Naive thymus-derived CD4-positive, alpha-beta T cell (primary cell): ENCODE measurements at regions not wholly inside any gene's neighbourhood (a gene's known extent, or its start where the extent isn't known, plus 50 kb on each side); places are given as distances from the start of the nearest gene placed in this dataset.
A peak's percentile ranks its signal among the peaks of the same experiment; 100 is the strongest.
"Not testable (repeated sequence)": the region's sequence is repeated elsewhere in the genome, so short reads cannot be mapped to it uniquely, and the experiment has no call there.

Source experiments
- ATAC-seq: fragments of 150-1000 bp; cut with Tn5 transposase; 2 replicates; pipeline ENCODE4 v1.10.0; 2021; ENCODE audit warnings: mild to moderate bottlenecking, moderate library complexity
- CTCF ChIA-PET: fragments of 350-600 bp; sonication (Branson Sonifier 250); formaldehyde crosslinking; loops from one replicate; lab custom pipeline; 2021; ENCODE audit warnings: antibody characterized with exemption; lab: Charles Lee
- POLR2A ChIA-PET: fragments of 350-600 bp; sonication (Branson Sonifier 250); formaldehyde crosslinking; loops from one replicate; lab custom pipeline; 2021; ENCODE audit warnings: antibody characterized with exemption, inconsistent platforms; lab: Charles Lee
- DNase-seq, 9 donors: peaks; one replicate each; pipeline versions ENCODE4 v3.0.0 to v3.0.0-alpha.2; 2020 to 2022; ENCODE audit warnings: mixed read lengths in 1 of 9
- H3K27ac ChIP-seq: one replicate; pipeline ENCODE4 v1.7.0; 2013; ENCODE audit warnings: mild to moderate bottlenecking, low read depth, low read length, moderate library complexity
- H3K27me3 ChIP-seq, 2 donors: one replicate each; pipeline ENCODE4 v1.7.0; 2013; ENCODE audit warnings: low read length in 2 of 2, mild to moderate bottlenecking in 2 of 2, moderate library complexity in 2 of 2; ENCODE audit not compliant: control insufficient read depth in 2 of 2, insufficient read depth in 2 of 2
- H3K36me3 ChIP-seq, 3 experiments: 1 replicate in 2 of 3; 2 replicates in 1 of 3; pipeline ENCODE4 v1.7.0; 2013; ENCODE audit warnings: low read length in 3 of 3, mild to moderate bottlenecking in 3 of 3, moderate library complexity in 1 of 3; ENCODE audit not compliant: insufficient read depth in 3 of 3, control insufficient read depth in 2 of 3
- H3K4me1 ChIP-seq, 2 donors: one replicate each; pipeline ENCODE4 v1.7.0; 2013; ENCODE audit warnings: low read length in 2 of 2, mild to moderate bottlenecking in 2 of 2, moderate library complexity in 1 of 2; ENCODE audit not compliant: control insufficient read depth in 2 of 2, insufficient read depth in 2 of 2
- H3K4me3 ChIP-seq: 2 replicates; pipeline ENCODE4 v1.7.0; 2013; ENCODE audit warnings: mild to moderate bottlenecking, low read length
- H3K9me3 ChIP-seq, 3 experiments: 1 replicate in 2 of 3; 2 replicates in 1 of 3; pipeline ENCODE4 v1.7.0; 2013; ENCODE audit warnings: low read length in 3 of 3; ENCODE audit not compliant: control insufficient read depth in 2 of 3
- H3K27ac Mint-ChIP-seq, 9 donors: one replicate each; pipeline ENCODE4 v1.8.0; 2020 to 2022; ENCODE audit warnings: mixed read lengths in 9 of 9, mild to moderate bottlenecking in 8 of 9, moderate library complexity in 5 of 9, inconsistent platforms in 2 of 9
- H3K27me3 Mint-ChIP-seq, 5 donors: one replicate each; pipeline ENCODE4 v1.8.0; 2021 to 2022; ENCODE audit warnings: mixed read lengths in 5 of 5, mild to moderate bottlenecking in 1 of 5
- H3K36me3 Mint-ChIP-seq, 5 donors: one replicate each; pipeline ENCODE4 v1.8.0; 2020 to 2022; ENCODE audit warnings: mixed read lengths in 5 of 5, mild to moderate bottlenecking in 3 of 5, inconsistent platforms in 1 of 5
- H3K4me1 Mint-ChIP-seq, 7 donors: one replicate each; pipeline ENCODE4 v1.8.0; 2020 to 2022; ENCODE audit warnings: mixed read lengths in 7 of 7, mild to moderate bottlenecking in 3 of 7, inconsistent platforms in 1 of 7
- H3K4me3 Mint-ChIP-seq, 10 donors: one replicate each; pipeline ENCODE4 v1.8.0; 2020 to 2022; ENCODE audit warnings: mild to moderate bottlenecking in 10 of 10, mixed read lengths in 10 of 10, moderate library complexity in 6 of 10, inconsistent platforms in 2 of 10
- H3K9me3 Mint-ChIP-seq, 11 donors: one replicate each; pipeline ENCODE4 v1.8.0; 2020 to 2022; ENCODE audit warnings: mixed read lengths in 11 of 11, mild to moderate bottlenecking in 4 of 11, inconsistent platforms in 1 of 11, moderate library complexity in 1 of 11
- intact Hi-C, 2 donors: fragments of 100-400 bp; cut with micrococcal nuclease; formaldehyde crosslinking; loops; one replicate each; pipeline ENCODE4 v1.15.1; 2023

DNA sequence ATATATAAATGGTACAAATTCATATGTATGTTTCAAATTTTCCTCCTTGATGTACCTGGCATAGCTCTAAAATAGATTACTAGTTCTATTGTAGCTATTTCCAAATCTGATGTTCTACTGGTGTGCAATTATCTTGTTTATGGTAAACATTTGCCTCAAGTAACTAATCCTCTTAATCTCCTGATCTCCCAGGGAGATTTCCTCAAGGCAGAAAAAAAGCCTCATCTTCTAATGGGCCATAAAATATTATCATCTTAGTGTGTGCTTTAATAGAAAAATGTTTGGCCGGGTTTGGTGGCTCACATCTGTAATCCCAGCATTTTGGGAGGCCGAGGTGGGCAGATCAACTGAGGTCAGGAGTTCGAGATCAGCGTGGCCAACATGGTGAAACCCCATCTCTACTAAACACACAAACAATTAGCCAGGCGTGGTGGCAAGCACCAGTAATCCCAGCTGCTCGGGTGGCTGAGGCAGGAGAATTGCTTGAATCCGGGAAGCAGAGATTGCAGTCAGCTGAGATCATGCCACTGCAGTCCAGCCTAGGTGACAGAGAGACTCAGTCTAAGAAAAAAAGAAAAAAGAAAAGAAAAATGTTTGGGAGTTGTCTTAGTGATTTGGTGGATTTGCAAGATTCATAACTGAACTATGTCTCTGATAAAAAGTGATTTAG lies 498.9 kb upstream of the SLITRK5 start:
- ATAC-seq = no peak
- H3K4me1 Mint-ChIP-seq = no peaks in the 10 kb centered on the region

DNA sequence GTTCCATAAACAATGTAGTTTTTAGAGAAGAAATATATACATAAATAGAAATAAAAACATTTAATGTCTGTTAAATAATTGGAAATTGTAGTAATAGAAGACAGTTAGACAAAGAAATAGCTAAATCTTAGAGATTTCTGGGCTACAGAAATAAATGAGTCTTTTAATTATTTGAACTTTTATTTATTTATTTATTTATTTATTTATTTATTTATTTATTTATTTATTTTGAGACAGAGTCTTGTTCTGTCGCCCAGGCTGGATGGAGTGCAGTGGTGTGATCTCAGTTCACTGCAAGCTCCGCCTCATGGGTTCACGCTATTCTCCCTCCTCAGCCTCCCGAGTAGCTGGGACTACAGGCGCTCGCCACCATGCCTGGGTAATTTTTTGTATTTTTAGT lies 486.0 kb upstream of the SLITRK5 start:
- H3K4me1 Mint-ChIP-seq, H3K36me3 Mint-ChIP-seq, H3K9me3 ChIP-seq, H3K4me1 ChIP-seq, H3K4me3 ChIP-seq, DNase-seq, H3K4me3 Mint-ChIP-seq, H3K27ac Mint-ChIP-seq, H3K27me3 ChIP-seq, H3K36me3 ChIP-seq, H3K9me3 Mint-ChIP-seq, H3K27ac ChIP-seq, H3K27me3 Mint-ChIP-seq, intact Hi-C loops, ATAC-seq, POLR2A ChIA-PET: not testable (repeated sequence)
- CTCF ChIA-PET = interaction anchor here (0.7 kb wide), 1 partner anchor 670 kb away, joined by 3 read pairs; no protein-coding TSS in a partner anchor

More for the DNA sequence above, 498.9 kb upstream of the SLITRK5 start:
- intact Hi-C loops = no loop called here
- no peaks in the 10 kb centered on the region for H3K27me3 ChIP-seq
- no peaks in the 10 kb centered on the region for H3K9me3 ChIP-seq
- no peak overlapping the region for H3K4me3 Mint-ChIP-seq
- H3K9me3 Mint-ChIP-seq = peaks cover 0 to 8% (median 5%) of the 10 kb centered on the region in 11 donors
- H3K4me1 ChIP-seq = no peaks in the 10 kb centered on the region
- no peak overlapping the region for H3K27ac ChIP-seq
- H3K27ac Mint-ChIP-seq = no peak overlapping the region
- POLR2A ChIA-PET = no interaction called here
- DNase-seq = no peak
- CTCF ChIA-PET = no interaction called here
- no peak overlapping the region for H3K4me3 ChIP-seq
- no peaks in the 10 kb centered on the region for H3K36me3 ChIP-seq
- no peaks in the 10 kb centered on the region for H3K27me3 Mint-ChIP-seq
- H3K36me3 Mint-ChIP-seq = no peaks in the 10 kb centered on the region

DNA sequence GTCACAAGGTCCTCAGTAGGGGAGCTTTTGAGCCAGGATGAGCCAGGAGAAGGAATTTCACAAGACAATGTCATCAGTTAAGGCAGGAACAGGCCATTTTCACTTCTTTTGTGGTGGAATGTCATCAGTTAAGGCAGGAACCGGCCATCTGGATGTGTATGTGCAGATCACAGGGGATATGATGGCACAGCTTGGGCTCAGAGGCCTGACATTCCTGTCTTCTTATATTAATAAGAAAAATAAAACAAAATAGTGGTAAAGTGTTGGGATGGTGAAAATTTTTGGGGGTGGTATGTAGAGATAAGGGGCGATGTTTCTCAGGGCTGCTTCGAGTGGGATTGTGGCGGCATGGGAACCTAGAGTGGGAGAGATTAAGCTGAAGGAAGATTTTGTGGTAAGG lies 484.5 kb upstream of the SLITRK5 start:
- H3K27ac ChIP-seq, H3K9me3 ChIP-seq, DNase-seq, H3K27me3 Mint-ChIP-seq, H3K4me1 Mint-ChIP-seq, H3K27ac Mint-ChIP-seq, POLR2A ChIA-PET, H3K4me3 Mint-ChIP-seq, intact Hi-C loops, H3K36me3 ChIP-seq, H3K36me3 Mint-ChIP-seq, H3K27me3 ChIP-seq, H3K4me1 ChIP-seq, H3K4me3 ChIP-seq, ATAC-seq: not testable (repeated sequence)
- H3K9me3 Mint-ChIP-seq = peaks cover 0 to 11% (median 2%) of the 10 kb centered on the region in 11 donors
- CTCF ChIA-PET = interaction anchor here (0.6 kb wide), 1 partner anchor 24 kb away, joined by 3 read pairs; no protein-coding TSS in a partner anchor

DNA sequence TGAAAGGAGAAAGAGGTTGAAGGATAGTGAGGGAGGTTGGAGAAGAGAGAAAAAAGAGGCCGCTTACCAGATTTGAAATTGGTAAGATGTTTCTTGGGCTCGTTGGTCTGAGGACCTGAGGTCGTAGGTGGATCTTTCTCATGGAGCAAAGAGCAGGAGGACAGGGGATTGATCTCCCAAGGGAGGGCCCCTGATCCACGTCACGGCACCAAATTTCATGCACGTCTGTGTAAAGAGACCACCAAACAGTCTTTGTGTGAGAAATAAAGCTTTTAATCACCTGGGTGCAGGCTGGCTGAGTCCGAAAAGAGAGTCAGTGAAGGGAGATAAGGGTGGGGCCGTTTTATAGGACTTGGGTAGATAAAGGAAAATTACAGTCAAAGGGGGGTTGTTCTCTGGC lies 479.7 kb upstream of the SLITRK5 start:
- H3K27ac ChIP-seq, CTCF ChIA-PET, POLR2A ChIA-PET, DNase-seq, H3K4me1 Mint-ChIP-seq, H3K9me3 Mint-ChIP-seq, H3K27me3 ChIP-seq, H3K4me3 Mint-ChIP-seq, H3K36me3 ChIP-seq, intact Hi-C loops, H3K9me3 ChIP-seq, H3K4me3 ChIP-seq, H3K27me3 Mint-ChIP-seq, ATAC-seq, H3K4me1 ChIP-seq, H3K36me3 Mint-ChIP-seq: not testable (repeated sequence)
- H3K27ac Mint-ChIP-seq = peak overlapping the region in 1 of 9 donors; percentile 1

GRCh38 chr13:87198371-87198770 lies 472.8 kb upstream of the SLITRK5 start:
- DNase-seq (no peak), ATAC-seq (no peak)
- no peaks in the 10 kb centered on the region for H3K36me3 ChIP-seq
- Mint-ChIP-seq H3K4me1 (no peaks in the 10 kb centered on the region), H3K27ac (no peak overlapping the region), H3K4me3 (no peak overlapping the region), H3K27me3 (no peaks in the 10 kb centered on the region), H3K36me3 (no peaks in the 10 kb centered on the region), H3K9me3 (peaks cover 0 to 4% (median 0%) of the 10 kb centered on the region in 11 donors)
- H3K27ac ChIP-seq = no peak overlapping the region
- no peaks in the 10 kb centered on the region for H3K9me3 ChIP-seq
- no peaks in the 10 kb centered on the region for H3K27me3 ChIP-seq
- no peak overlapping the region for H3K4me3 ChIP-seq
- intact Hi-C loops = no loop called here
- ChIA-PET CTCF (no interaction called here), POLR2A (no interaction called here)
- no peaks in the 10 kb centered on the region for H3K4me1 ChIP-seq

- CTCF ChIA-PET = no interaction called here
- Histone ChIP-seq H3K4me1 (no peaks in the 10 kb centered on the region), H3K27ac (no peak overlapping the region), H3K9me3 (no peaks in the 10 kb centered on the region), H3K36me3 (no peaks in the 10 kb centered on the region), H3K4me3 (no peak overlapping the region), H3K27me3 (no peaks in the 10 kb centered on the region)
- DNase-seq = no peak
- POLR2A ChIA-PET = no interaction called here
- ATAC-seq = no peak
- Mint-ChIP-seq H3K4me1 (no peaks in the 10 kb centered on the region), H3K27me3 (no peaks in the 10 kb centered on the region), H3K36me3 (no peaks in the 10 kb centered on the region), H3K9me3 (peaks cover 0 to 8% (median 2%) of the 10 kb centered on the region in 11 donors), H3K27ac (no peak overlapping the region), H3K4me3 (no peak overlapping the region)
- intact Hi-C loops = no loop called here
These were observed 464.5 kb upstream of the SLITRK5 start for GRCh38 chr13:87206708-87207107.

GRCh38 chr13:87207280-87208003 lies 463.7 kb upstream of the SLITRK5 start:
- no peak for DNase-seq
- ATAC-seq = no peak
- no peaks in the 10 kb centered on the region for H3K9me3 ChIP-seq
- no peaks in the 10 kb centered on the region for H3K4me1 Mint-ChIP-seq
- POLR2A ChIA-PET = no interaction called here
- no peak overlapping the region for H3K27ac Mint-ChIP-seq
- intact Hi-C loops = no loop called here
- H3K36me3 ChIP-seq = no peaks in the 10 kb centered on the region
- H3K4me3 ChIP-seq = no peak overlapping the region
- H3K27ac ChIP-seq = no peak overlapping the region
- no peak overlapping the region for H3K4me3 Mint-ChIP-seq
- no peaks in the 10 kb centered on the region for H3K27me3 Mint-ChIP-seq
- H3K9me3 Mint-ChIP-seq = peaks cover 0 to 8% (median 2%) of the 10 kb centered on the region in 11 donors
- no peaks in the 10 kb centered on the region for H3K27me3 ChIP-seq
- H3K36me3 Mint-ChIP-seq = no peaks in the 10 kb centered on the region
- CTCF ChIA-PET = no interaction called here
- H3K4me1 ChIP-seq = no peaks in the 10 kb centered on the region
